HG03442 (cell line): ENCODE measurements at regions not wholly inside any gene's neighbourhood (a gene's known extent, or its start where the extent isn't known, plus 50 kb on each side); places are given as distances from the start of the nearest gene placed in this dataset.

Experiments
- ATAC-seq: cut with Tn5 transposase; IDR thresholded peaks from one replicate; pipeline ENCODE4 v1.9.1; 2021; ENCODE audit warnings: mild to moderate bottlenecking, moderate library complexity; ENCODE audit not compliant: unreplicated experiment

DNA sequence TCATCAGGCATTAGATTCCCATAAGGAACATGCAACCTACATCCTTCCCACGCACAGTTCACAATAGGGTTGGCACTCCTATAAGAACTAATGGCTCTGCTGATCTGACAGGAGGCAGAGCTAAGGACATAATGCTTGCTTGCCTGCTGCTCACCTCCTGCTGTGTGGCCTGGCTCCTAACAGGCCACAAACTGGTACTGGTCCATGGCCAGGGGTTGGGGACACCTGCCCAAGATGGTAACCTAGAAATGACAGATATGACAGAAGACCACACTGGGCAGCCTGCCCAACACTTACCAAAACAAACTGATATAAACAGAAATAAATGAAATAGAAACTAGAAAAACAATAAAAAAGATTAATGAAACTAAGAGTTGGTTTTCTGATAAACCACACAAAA lies 325.6 kb downstream of the SEC23A start:
- ATAC-seq, result no peak

DNA sequence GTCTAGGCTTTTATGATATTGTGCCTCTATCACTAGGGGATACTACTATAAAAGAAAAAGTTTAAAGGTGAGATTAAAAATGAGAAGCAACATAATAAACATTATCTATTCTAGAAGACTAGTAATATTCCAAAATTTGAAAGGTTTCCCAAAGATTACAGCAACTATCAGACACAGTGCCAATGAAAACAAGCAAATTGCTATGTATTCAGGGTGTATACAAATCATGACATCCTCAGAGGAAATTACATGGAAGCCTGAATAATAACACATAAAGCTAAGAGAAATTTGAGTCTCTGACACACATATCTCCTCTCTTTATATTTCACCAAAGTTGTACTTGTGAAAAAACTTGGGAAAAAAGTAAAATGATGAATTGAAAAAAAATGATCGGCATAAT lies 327.0 kb downstream of the SEC23A start:
- ATAC-seq, result no peak

DNA sequence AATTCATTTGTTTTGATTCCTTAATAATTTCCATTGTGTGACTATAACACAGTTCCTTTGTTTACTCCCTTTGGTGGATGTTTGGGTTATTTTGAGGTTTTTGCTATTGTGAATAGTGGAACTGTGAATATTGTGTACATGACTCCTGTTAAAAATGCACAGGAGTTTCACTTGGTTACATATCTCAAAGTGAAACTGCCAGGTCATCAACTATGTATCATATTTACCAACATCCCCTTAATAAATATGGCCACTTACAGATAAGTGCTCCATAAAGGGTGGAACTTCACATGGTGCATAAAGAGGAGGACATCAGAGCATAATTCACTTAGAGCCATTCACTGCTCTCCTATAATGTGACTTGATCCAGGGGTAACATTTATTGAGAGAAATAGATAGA lies 328.9 kb downstream of the SEC23A start:
- ATAC-seq, result no peak

DNA sequence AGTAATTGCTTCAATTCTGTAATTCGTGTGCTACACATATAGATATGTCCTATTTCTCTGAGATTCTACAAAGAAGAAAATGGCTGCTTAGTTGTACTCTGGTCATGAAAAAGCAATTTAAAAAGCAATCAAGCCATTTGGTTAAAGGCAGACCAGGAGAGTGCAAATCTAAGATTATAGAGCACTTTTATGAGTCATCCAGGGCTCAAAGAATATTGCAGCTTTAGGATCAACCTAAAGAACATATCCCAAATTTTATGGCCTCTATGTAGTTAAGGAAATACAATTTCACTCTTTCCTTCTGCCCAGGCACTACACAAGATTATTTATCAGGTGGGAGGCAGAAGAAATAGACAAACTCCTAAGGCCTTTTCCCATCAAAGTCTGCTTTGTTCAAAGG lies 332.8 kb downstream of the SEC23A start:
- ATAC-seq, result no peak

DNA sequence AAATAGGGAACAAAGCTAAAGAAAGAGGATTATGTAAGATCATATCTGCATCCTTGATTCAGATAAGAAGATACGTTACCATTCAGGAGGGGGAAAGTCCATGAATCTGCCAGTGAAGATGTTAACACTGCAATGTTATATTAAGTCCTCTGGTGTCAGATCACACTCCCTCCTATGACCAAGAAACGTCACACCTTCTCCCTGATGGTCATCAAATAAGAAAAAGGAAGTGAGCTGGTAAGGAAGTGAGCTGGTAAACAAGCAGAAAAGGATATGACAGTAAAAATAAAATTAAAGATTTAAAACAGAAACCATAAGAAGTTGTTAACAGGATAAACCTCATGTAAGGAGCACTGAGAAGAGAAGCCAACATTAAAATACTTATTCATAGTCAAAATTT lies 340.2 kb downstream of the SEC23A start:
- ATAC-seq, result no peak

DNA sequence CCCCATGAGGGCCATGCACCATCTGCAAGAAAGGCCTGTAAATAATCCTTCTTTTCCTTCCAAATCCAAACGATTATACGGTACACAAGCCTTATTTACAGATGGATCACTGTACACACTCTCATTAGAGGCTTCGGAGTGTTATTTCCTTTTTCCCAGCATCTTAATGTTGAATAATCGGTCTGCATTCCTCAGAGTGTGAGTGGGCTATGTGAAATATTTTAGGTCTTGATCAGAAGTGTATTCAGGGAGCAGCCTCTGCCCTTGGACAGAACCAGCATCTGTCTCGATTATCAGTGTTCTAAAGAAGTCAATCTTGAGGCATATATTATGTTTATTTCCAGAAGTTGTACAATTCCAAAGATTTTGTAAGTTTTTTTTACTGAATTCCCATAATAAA lies 340.6 kb downstream of the SEC23A start:
- no peak for ATAC-seq

DNA sequence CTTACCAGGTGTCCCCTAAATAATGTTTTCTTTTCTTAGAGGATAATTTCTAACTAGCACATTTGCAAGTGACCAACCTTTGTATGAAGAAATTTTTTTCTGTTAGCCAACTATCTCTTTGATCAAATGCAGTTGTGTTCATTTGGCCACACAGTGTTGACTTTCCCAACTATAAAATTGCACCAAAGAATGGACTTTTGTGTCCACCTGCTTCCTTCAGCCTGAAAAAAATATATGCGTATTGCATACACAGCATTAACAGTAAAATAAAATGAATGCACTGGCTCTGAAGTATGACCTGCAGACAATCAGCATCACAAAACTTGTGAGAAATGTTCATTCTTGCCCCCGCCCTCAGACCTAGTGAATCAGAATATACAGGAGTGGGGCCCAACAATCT lies 342.0 kb downstream of the SEC23A start:
- ATAC-seq, result no peak

DNA sequence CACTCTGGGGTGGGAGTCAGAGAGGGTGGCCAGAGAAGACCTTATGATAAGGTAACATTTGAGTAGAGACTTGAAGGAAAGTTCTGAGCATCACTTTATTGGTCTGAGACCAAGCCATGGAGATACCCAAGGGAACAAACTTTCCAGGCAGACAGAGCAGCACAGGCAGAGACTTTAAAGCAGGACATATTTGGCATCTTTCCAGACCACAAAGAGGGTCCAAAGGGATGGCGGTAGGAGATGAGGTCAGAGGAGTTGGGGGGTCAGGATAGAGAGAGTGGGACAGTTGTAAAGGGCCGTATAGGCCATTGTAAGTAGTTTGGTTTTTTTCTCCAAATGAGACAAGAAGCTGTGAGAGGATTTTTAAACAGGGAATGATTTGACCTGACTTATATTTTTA lies 344.4 kb downstream of the SEC23A start:
- ATAC-seq, result no peak

DNA sequence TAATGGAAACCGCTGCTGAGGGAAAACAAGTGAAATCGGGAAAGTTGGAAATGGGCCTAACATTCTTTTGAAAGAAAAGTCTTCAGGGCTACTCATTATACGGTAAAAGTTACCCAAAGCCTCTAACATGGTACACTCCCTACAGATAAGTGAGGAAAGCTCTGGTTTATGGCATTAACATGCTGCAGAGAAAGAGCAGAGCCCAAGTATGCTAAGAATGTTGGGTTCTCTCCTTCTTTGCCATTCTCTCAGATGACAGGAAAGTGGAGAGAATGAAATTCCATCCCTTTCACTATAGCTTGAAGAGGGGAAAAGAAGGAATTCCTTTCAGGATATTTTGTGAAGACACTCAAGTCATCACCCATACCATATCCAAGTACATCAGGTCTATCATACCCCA lies 348.0 kb downstream of the SEC23A start:
- no peak for ATAC-seq

DNA sequence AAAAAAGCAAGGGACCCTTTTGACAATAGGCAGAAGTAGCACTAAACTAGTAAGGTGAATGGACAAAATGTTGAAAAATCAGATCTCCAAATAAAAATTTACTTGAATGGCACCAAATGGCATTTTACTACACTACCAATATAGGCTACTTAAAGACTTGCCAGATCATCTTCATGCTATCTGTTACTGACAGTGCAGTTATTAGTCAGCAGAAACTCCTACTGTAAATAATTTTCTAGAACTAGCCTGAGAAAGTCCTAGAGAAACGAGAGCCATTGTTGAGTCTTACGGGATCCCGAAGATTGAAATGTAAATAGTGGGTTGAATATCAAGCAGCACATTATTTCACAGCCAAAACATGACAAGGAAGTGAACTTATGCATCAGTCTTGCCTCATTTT lies 350.3 kb downstream of the SEC23A start:
- ATAC-seq, result no peak

DNA sequence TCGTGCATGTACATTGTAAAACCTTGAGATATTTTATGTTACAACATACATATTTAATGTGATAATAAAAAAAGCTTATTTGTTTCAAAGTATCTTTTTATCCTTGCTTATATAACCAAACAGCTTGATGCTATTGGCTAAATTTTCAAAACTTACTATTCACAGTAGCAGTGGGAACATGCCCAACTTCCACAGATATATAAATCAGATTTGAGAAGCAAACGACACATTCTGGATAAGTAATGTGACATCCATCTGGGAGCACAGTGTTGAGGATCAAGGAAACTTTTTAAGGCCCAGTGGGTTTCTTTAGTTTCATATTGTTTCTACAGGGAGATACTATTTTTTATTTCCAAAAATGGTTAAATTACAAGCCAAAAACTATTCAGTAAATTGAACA lies 350.7 kb downstream of the SEC23A start:
- no peak for ATAC-seq

DNA sequence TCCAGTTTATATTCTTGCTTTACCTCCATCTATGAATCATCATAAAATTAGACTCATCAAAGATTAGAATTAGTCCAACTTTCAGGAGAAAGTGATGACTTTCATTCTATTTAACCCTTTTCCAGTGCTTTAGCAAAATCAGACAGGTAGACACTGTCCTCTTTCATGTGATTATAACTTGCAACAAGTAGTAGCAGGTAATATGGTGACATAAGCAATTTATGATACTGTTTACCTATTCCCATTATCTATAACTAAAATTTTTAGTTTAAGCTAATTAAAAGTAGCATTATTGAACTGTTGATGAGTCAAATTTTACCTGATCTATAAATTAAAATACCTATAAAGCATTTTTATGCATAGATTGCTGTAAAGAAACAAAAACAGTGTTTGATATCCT lies 351.6 kb downstream of the SEC23A start:
- ATAC-seq, result no peak

DNA sequence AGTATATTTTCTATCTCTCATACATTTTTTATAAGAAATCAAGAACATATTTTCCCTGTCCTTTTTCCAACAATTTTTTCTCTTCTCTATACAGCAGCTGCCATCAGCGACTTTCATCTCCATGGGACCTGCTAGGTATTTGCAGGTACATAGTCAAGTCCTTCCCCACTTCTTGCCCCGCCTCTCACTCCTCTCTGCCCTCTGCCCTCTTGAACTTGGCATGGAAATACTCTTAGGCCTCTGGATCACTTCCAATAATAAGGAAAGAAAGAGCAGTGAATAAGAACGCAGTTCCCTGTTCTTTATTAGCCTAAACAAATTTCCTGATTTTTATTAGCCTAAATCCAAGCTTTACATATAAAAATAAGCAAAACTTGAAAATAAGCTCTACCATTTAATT lies 353.1 kb downstream of the SEC23A start:
- no peak for ATAC-seq

DNA sequence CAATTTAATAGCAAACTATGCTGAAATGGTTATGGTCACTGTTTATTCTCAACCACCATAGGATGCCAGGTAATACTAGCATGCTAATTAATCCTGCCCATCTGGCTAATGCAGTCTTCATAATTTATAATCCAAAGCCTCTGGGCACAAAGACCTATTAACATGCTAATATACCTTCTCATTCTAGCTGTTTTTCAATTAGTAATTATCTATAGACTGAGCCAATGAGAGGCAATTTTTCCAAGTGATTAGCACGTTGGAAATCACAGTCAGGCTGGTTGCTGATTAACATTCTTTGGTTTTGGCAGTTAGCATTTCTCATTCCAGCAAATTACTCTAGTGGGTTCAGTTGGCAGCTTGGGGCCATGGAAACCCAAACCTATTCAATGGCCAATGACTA lies 357.2 kb downstream of the SEC23A start:
- no peak for ATAC-seq

DNA sequence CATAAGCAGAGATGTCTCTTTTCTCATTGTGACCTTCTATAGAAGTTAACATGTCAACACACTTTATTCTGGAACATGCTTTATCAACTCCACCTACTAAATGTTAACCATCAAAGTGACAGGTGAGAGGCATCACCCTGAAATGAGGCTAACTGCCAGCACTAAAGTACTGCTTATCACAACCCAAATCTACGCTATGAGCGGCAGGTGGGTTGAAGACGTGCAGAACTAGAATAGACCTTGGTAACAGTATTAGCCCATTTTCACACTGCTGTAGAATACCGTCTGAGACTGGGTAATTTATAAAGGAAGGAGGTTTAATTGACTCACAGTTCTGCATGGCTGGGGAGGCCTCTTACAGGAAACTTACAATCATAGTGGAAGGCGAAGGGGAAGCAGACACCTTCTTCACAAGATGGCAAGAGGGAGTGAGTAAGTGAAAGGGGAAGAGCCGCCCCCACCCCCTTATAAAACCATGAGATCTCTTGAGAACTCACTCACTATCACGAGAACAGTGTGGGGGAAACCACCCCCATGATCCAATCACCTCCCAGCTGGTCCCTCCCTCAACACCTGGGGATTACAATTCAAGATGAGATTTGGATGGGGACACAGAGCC lies 359.0 kb downstream of the SEC23A start:
- no peak for ATAC-seq

DNA sequence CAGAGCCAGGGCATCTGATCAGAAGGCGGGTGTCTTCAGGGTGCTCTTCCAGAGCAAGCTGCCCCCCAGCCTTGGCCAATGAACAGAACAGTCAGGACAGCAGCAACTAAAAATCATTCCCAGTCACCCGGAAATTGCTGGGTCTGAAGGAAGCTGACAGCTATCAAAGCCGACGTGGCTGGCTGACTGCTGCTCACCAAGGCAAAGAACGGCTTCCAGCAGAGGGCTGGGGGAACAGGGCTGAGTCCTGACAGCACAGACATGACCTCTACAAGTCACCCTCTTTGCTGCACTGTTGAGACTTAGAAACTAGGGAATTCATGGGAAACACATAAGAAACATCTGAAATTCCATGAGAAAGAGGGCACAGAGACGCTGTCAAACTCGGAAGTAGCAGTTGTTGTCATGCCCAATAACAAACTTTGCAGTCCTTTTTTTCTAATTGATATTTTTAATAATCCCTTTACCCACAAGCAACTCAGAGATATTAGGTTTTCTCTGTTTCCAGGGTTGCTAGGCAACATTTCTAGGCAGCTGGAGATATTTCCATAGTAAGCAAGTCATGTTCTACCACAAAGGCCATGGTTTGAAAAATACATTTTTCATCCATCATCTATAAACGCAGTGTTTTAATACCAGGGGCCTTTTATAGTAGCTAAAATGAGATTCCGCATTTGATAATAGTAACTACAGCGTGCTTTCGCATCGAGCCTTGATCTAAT lies 365.2 kb downstream of the SEC23A start:
- no peak for ATAC-seq

DNA sequence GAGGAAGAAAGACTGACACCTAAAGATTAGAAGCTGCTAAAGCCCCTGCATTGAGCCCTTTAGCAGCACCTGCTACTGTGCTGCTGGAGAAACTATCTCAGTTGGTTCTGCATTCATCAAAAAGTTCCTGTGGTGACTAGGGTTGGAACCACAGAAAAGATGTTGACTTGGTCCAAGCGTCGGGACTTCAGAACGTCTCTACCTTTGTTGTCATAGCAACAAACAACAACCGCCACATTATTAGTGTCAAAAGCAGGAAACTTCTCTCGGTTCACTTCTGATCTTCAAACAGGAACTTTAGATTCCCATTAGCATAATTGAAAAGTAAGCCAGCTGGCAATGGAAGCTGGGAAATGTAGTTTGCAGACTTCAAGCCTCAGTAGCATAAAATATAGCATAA lies 368.0 kb downstream of the SEC23A start:
- ATAC-seq, result no peak

DNA sequence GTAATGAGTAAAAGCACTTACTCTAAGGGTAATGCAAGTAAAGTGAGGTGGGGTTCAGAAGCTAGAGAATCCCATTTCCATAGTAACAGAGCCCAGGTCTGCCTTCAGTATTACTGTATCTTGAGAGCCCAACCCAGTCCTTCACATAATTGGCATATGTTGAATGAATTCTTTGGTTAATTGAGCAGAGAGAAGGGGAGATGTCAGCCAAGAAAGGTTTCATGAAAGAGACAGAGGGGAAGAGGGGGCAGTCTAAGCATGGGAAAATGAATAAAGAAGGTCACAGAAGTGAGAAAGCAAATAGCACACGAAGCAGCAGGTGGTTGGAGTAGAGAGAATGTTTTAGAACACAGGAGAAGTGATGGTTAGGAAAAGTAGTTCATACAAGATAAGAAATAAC lies 371.1 kb downstream of the SEC23A start:
- ATAC-seq, result no peak

DNA sequence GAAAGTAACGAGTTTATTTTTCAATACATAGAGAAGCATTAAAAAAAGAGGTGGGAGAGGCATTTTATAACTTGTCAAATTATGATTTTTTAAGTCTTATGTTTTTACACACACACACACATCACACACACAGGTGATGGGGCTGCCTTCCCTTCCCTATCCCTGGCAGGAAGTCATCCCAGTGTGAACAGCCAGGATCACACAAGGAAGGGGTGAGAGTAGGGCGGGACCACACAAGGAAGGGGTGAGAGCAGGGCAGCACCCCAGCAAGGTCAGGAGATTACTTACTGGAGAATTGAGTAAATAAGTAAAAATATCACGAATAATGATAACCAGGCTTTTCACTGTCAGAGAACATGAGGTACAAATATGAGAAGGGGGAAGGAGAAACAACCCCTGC lies 372.6 kb downstream of the SEC23A start:
- no peak for ATAC-seq

DNA sequence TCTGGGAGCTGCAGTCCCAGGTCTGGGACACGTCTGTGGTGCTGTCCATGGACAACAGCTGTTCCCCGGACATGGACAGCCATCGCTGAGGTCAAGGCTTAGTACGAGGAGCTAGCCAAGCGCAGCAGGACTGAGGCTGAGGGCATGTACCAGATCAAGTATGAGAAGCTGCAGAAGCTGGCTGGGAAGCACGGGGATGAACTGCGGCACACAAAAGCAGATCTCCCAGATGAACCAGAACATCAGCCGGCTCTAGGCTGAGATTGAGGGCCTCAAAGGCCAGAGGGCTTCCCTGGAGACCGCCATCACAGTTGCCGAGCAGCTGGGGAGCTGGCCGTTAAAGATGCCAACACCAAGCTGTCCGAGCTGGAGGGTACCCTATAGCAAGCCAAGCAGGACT lies 375.3 kb downstream of the SEC23A start:
- ATAC-seq, result no peak

DNA sequence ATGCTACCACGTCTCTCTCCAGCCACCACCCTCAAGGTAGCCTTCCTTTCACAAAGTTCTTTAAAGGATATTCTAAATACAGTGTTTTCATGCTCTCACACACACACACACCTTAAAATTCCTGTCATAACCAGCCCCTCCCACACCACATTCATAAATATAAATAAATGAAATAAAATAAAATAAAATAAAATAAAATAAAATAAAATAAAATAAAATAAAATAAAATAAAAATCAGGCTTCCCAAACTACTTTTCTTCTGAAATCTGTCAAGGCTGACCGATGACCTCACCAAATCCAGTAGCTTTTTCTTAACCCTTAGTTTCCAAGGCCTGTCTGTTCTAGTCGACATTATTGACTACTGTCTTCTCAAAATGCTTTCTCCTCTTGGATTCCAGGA lies 378.4 kb downstream of the SEC23A start:
- ATAC-seq, result no peak

DNA sequence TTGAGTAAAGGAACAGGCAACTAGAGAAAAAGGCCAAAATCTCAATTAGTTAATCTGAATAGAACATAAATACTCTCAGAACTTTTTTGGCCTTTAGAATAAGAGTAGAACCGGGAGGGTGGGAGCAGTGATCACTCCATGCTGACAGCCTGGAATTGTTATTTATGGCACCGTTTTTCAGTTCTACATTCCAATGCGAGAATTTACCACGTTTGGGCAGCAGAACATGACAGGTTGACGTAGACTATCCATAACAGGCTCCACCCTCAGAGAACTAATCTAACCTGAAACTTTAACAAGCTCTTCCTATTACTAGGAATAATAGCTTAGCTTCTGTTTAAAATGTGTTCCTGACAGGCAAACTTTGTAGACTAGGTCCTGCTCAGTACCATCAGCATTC lies 379.1 kb downstream of the SEC23A start:
- no peak for ATAC-seq

DNA sequence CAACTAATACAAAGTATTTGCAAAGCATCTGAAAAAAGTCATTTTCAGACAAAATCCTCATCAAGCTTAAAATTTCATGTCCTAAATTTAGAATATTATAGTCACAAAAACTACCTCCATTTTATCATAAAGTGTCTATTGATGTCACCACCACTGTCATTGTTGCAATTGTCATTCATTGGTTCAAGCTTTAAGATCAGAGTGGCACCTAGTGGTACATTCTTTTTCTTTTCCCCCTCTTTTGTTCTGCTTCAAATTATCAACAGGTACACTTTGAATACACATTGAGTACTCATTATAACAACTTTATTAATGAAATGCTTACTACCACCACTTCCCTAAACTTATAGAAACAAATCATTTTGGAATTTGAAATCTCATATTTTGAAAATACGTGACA lies 379.8 kb downstream of the SEC23A start:
- ATAC-seq, result no peak
